Type B pancreatic cell (in vitro differentiated cells): ENCODE measurements at regions not wholly inside any gene's neighbourhood (a gene's known extent, or its start where the extent isn't known, plus 50 kb on each side); places are given as distances from the start of the nearest gene placed in this dataset.

ENCODE experiments used
- DNase-seq: peaks from one replicate; pipeline ENCODE4 v3.0.0; 2021; ENCODE audit warnings: mixed read lengths; ENCODE audit not compliant: unreplicated experiment; ENCODE audit errors: extremely low spot score
- H3K27ac Mint-ChIP-seq: 2 replicates; pipeline ENCODE4 v1.8.0; 2021; ENCODE audit warnings: mild to moderate bottlenecking, mixed read lengths
- H3K27me3 Mint-ChIP-seq: 2 replicates; pipeline ENCODE4 v1.8.0; 2021; ENCODE audit warnings: mixed read lengths
- H3K36me3 Mint-ChIP-seq: 2 replicates; pipeline ENCODE4 v1.8.0; 2021; ENCODE audit warnings: mixed read lengths
- H3K4me1 Mint-ChIP-seq: one replicate; pipeline ENCODE4 v1.8.0; 2021; ENCODE audit warnings: mixed read lengths; ENCODE audit not compliant: unreplicated experiment
- H3K4me3 Mint-ChIP-seq: 2 replicates; pipeline ENCODE4 v1.8.0; 2021; ENCODE audit warnings: mild to moderate bottlenecking, mixed read lengths
- H3K9me3 Mint-ChIP-seq: 2 replicates; pipeline ENCODE4 v1.8.0; 2021; ENCODE audit warnings: mixed read lengths
- TF ChIP-seq, protein P1 (sequence below): fragments of 200-600 bp; sonication (generic); conservative IDR thresholded peaks from 2 replicates; pipeline ENCODE4 v1.5.0; 2021; ENCODE audit warnings: antibody characterized with exemption, mild to moderate bottlenecking

DNA sequence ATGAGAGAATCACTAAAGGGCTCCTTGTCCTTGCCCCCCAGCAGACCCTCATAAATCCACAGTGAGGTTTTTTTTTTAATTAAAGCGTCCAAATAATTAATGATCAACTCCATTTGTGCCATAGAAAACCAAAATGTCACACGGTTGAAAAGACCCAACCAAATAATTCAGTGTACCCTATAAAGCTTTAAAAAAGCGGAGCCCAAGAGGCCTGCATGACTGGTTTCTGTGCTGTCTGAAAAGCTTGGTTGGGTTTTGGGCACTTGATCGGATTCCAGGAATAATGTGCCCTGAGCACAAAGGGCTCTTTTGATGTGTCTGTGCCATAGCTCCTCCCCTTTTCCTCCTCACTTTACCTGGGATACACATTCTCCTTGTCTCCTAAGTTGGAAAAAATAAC, 523.2 kb downstream of the TNS1 start:
- Mint-ChIP-seq H3K36me3 (no peaks in the 10 kb centered on the region), H3K4me1 (peaks cover 36% of the 10 kb centered on the region), H3K9me3 (no peaks in the 10 kb centered on the region), H3K4me3 (no peak overlapping the region), H3K27ac (no peak overlapping the region), H3K27me3 (peaks cover 5% of the 10 kb centered on the region)
- TF ChIP-seq, protein P1, sequence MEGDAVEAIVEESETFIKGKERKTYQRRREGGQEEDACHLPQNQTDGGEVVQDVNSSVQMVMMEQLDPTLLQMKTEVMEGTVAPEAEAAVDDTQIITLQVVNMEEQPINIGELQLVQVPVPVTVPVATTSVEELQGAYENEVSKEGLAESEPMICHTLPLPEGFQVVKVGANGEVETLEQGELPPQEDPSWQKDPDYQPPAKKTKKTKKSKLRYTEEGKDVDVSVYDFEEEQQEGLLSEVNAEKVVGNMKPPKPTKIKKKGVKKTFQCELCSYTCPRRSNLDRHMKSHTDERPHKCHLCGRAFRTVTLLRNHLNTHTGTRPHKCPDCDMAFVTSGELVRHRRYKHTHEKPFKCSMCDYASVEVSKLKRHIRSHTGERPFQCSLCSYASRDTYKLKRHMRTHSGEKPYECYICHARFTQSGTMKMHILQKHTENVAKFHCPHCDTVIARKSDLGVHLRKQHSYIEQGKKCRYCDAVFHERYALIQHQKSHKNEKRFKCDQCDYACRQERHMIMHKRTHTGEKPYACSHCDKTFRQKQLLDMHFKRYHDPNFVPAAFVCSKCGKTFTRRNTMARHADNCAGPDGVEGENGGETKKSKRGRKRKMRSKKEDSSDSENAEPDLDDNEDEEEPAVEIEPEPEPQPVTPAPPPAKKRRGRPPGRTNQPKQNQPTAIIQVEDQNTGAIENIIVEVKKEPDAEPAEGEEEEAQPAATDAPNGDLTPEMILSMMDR, result no peak
- no peak for DNase-seq

DNA sequence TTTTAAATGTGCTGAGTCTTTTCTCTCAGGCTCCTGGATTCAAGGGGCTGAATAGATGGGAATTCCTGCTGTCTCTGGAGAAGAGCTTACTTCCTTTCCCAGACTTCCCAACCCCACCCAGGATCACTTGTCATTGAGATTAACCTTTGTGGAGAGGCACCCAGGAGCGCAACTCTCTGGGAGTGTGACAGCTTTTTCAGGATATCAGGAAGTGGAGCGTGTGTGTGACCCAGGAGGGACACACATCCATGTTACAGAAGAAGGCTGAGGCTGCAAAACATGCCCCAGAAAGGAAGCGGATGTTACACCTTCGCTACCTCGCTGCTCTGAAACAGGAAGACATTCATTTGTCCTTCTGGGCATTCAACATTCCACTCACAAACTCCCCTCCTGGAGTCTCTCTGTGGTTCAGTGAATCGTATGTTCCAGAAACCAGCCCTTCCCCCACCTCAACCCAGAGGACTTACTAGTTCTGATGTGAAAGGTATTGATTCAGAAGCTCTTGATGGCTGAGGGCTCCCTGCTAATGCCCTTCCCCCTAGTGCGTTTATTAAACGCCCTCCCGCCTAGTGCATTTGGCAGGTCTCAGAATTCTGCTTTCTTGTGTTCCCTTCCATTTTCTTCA, 523.9 kb downstream of the TNS1 start:
- Mint-ChIP-seq H3K4me1 (peaks cover 39% of the 10 kb centered on the region), H3K27me3 (peaks cover 9% of the 10 kb centered on the region), H3K27ac (no peak overlapping the region), H3K36me3 (no peaks in the 10 kb centered on the region), H3K4me3 (no peak overlapping the region), H3K9me3 (no peaks in the 10 kb centered on the region)
- TF ChIP-seq, protein P1, result no peak
- DNase-seq, result no peak

DNA sequence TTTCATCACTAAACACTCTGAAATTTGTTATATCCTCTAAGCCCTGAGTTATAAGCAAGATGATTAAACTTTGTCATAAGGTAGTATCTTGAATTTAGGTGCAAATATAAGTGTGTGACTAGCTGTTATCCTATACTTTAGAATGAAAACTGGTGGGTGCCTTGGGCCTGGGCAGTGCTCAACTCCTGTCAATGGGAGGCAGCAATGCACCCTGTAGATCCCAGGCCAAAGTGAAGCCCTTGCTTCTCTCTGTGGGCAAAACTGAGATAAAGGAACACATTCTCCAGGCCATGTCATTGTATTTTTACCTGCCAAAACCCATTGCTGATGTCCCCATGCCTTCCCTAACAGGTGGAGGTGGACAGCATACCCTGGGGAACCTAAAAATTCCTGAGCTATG, 525.2 kb downstream of the TNS1 start:
- DNase-seq, result no peak
- no peak overlapping the region for H3K4me3 Mint-ChIP-seq
- no peak overlapping the region for H3K27ac Mint-ChIP-seq
- peaks cover 16% of the 10 kb centered on the region for H3K27me3 Mint-ChIP-seq
- peaks cover 6% of the 10 kb centered on the region for H3K9me3 Mint-ChIP-seq
- TF ChIP-seq, protein P1, result no peak
- H3K4me1 Mint-ChIP-seq, result peaks cover 49% of the 10 kb centered on the region
- no peaks in the 10 kb centered on the region for H3K36me3 Mint-ChIP-seq

DNA sequence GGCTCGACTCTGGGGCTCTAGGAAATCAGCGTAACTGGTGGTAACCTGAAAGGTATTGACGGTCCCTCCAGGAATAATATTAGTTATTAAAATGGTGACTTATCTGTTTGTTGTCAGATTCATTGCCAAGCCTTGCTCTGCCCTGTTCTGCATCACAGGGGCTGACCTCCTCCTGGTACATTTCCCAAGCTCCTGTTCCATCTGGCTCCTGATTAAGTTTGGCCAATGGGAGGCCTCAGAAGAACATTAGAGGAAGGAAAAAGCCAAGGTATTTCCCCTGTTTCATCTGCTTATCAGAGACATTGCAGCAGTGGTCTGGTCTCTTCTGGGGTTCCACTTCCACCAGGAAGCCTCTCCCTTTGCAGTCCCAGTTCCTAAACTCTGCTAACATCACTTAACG, 527.0 kb downstream of the TNS1 start:
- TF ChIP-seq, protein P1, result no peak
- Mint-ChIP-seq H3K4me3 (no peak overlapping the region), H3K9me3 (peaks cover 6% of the 10 kb centered on the region), H3K36me3 (no peaks in the 10 kb centered on the region), H3K4me1 (peaks cover 37% of the 10 kb centered on the region), H3K27ac (no peak overlapping the region), H3K27me3 (peaks cover 17% of the 10 kb centered on the region)
- DNase-seq, result no peak

DNA sequence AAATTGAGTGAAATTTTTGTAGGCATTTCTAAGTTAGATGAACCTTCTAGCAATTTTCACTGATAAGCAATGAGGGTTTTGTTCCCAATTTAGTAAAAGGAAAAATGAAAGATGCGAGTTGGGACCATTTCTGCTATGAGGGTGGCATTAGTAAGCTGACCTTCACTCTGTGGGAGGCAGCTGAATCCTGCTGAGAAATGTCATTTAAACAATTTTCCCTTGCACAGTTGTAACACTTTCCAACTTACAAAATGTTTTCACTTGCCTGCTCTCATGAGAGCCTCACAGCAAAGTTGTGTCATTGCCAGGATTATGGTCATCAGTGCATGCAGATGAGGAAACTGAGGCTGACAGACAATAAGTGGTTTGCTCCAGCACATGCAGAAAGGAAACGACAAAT, 527.7 kb downstream of the TNS1 start:
- Mint-ChIP-seq H3K9me3 (peaks cover 6% of the 10 kb centered on the region), H3K4me3 (no peak overlapping the region), H3K27ac (no peak overlapping the region), H3K27me3 (peaks cover 17% of the 10 kb centered on the region), H3K36me3 (no peaks in the 10 kb centered on the region), H3K4me1 (peaks cover 37% of the 10 kb centered on the region)
- no peak for DNase-seq
- TF ChIP-seq, protein P1, result no peak

DNA sequence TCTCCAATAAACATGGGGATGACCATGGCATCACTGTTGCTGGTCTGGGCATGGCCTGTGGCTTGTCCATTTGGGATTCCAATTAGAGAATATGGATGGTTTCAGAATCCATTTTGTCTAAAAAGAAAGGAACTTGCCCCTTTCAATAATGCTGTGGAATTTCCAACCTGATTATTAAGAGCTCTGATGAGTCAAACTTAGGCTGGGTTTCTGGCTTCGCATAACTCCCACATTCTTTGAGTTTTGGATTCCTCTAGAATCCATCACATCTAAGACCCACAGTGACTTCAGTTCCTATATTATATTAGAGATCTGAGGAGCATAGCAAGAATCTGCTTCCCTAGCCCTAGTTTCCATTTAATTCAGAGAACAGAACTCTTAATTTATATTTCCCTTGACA, 531.5 kb downstream of the TNS1 start:
- TF ChIP-seq, protein P1, result no peak

More for the DNA sequence above, 531.5 kb downstream of the TNS1 start:
- H3K4me3 Mint-ChIP-seq, result no peak overlapping the region
- peaks cover 6% of the 10 kb centered on the region for H3K9me3 Mint-ChIP-seq
- peaks cover 21% of the 10 kb centered on the region for H3K27me3 Mint-ChIP-seq
- H3K36me3 Mint-ChIP-seq, result no peaks in the 10 kb centered on the region
- no peak for DNase-seq
- no peak overlapping the region for H3K27ac Mint-ChIP-seq
- peaks cover 35% of the 10 kb centered on the region for H3K4me1 Mint-ChIP-seq
